HG03159 (cell line): ENCODE measurements at regions not wholly inside any gene's neighbourhood (a gene's known extent, or its start where the extent isn't known, plus 50 kb on each side); places are given as distances from the start of the nearest gene placed in this dataset.
"Not testable (repeated sequence)": the region's sequence is repeated elsewhere in the genome, so short reads cannot be mapped to it uniquely, and the experiment has no call there.

ENCODE experiments used
- ATAC-seq: cut with Tn5 transposase; IDR thresholded peaks from one replicate; pipeline ENCODE4 v1.9.1; 2021; ENCODE audit warnings: mild to moderate bottlenecking, moderate library complexity; ENCODE audit not compliant: unreplicated experiment

GRCh38 chr16:29237971-29238370 lies 168.5 kb downstream of the NPIPB11 start:
- no peak for ATAC-seq

GRCh38 chr16:29237495-29237894 lies 169.0 kb downstream of the NPIPB11 start:
- ATAC-seq = not testable (repeated sequence)

GRCh38 chr16:29237023-29237422 lies 169.5 kb downstream of the NPIPB11 start:
- not testable (repeated sequence) for ATAC-seq

- not testable (repeated sequence) for ATAC-seq
Observed at GRCh38 chr16:29235836-29236370, 170.6 kb downstream of the NPIPB11 start.

- ATAC-seq = not testable (repeated sequence)
Observed at GRCh38 chr16:29234536-29235275, 171.8 kb downstream of the NPIPB11 start.

- not testable (repeated sequence) for ATAC-seq
Observed at GRCh38 chr16:29233705-29234404, 172.7 kb downstream of the NPIPB11 start.

GRCh38 chr16:29232811-29233704 lies 173.5 kb downstream of the NPIPB11 start:
- no peak for ATAC-seq

GRCh38 chr16:29232160-29232705 lies 174.3 kb downstream of the NPIPB11 start:
- not testable (repeated sequence) for ATAC-seq

GRCh38 chr16:29231244-29231643 lies 175.3 kb downstream of the NPIPB11 start:
- ATAC-seq = no peak

GRCh38 chr16:29230671-29231096 lies 175.8 kb downstream of the NPIPB11 start:
- ATAC-seq = no peak

GRCh38 chr16:29230006-29230668 lies 176.4 kb downstream of the NPIPB11 start:
- not testable (repeated sequence) for ATAC-seq

GRCh38 chr16:29229616-29230005 lies 176.9 kb downstream of the NPIPB11 start:
- ATAC-seq = not testable (repeated sequence)

- not testable (repeated sequence) for ATAC-seq
Observed at GRCh38 chr16:29228664-29229611, 177.6 kb downstream of the NPIPB11 start.

GRCh38 chr16:29227751-29228663 lies 178.5 kb downstream of the NPIPB11 start:
- not testable (repeated sequence) for ATAC-seq

- ATAC-seq = no peak
Observed at GRCh38 chr16:29226782-29227181, 179.7 kb downstream of the NPIPB11 start.

- not testable (repeated sequence) for ATAC-seq
Observed at GRCh38 chr16:29224675-29225074, 181.8 kb downstream of the NPIPB11 start.

GRCh38 chr16:29222615-29223014 lies 183.9 kb downstream of the NPIPB11 start:
- not testable (repeated sequence) for ATAC-seq

- ATAC-seq = not testable (repeated sequence)
Observed at GRCh38 chr16:29222008-29222407, 184.5 kb downstream of the NPIPB11 start.
